ENCODE measurements at regions not wholly inside any gene's neighbourhood (a gene's known extent, or its start where the extent isn't known, plus 50 kb on each side); places are given as distances from the start of the nearest gene placed in this dataset.

DNA sequence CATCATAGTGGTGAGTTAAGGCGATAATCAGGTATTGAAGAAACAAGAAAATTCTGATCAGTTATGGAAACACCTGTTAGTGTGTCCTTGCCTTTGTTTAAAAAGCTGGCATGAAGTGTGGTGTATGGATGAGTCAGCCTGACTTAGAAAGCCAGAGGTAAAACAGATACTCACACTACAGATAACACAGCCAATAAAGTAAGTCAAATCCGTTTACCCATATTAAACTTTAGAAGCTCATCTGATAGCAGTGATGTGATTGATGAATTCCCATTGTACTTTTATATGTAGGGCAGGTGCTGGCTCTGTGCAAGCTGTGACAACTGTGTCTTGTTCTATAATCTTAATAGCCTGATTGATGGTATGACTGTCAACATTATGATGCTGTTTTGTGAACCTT lies 1392.7 kb upstream of the IGFBP7 start:
- TF ChIP-seq CTCF (IDR thresholded peaks at IDR 0.05) (no peak), POLR2AphosphoS5 (IDR thresholded peaks at IDR 0.05) (no peak), POLR2A (IDR thresholded peaks at IDR 0.05) (no peak), EP300 (IDR thresholded peaks at IDR 0.05) (no peak)
